SH-SY5Y (cell line): ENCODE measurements at regions not wholly inside any gene's neighbourhood (a gene's known extent, or its start where the extent isn't known, plus 50 kb on each side); places are given as distances from the start of the nearest gene placed in this dataset.

Experiments
- GATA2 ChIP-seq: IDR thresholded peaks from 2 replicates; pipeline ENCODE4 v1.6.1; 2011; ENCODE audit warnings: mild to moderate bottlenecking, low read depth, low read length
- GATA3 ChIP-seq: IDR thresholded peaks from 2 replicates; pipeline ENCODE4 v1.6.1; 2011; ENCODE audit warnings: low read depth, mild to moderate bottlenecking, low read length, moderate library complexity

DNA sequence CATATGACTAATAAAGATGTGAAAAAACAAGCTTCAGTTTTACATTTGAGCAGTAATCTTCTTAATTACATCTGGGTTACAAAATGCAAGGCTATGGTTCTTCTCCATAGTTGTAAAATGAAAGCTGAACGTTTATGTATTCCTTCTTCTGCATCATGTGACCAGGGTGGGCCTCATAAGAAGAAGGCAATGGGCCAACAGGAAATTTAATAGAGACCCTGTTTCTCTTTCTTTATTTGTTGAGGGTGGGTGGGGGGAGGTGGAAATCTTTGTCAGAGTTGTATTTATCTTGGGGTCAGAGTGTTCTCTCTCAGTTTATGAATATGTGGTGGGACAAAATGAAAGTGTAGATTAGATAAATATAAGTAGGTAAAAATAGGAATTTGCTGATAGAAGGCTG is 418.8 kb downstream of the TLE4 start:
- TF ChIP-seq GATA3, result no peak
- TF ChIP-seq GATA2, result no peak
